Hepatocyte (in vitro differentiated cells): ENCODE measurements at regions not wholly inside any gene's neighbourhood (a gene's known extent, or its start where the extent isn't known, plus 50 kb on each side); places are given as distances from the start of the nearest gene placed in this dataset.

Experiments
- DNase-seq: peaks from one replicate; pipeline ENCODE4 v3.0.0-alpha.2; 2016; ENCODE audit warnings: low spot score
- H2AFZ ChIP-seq: fragments of 200-600 bp; sonication (generic); 2 replicates; pipeline ENCODE4 v1.6.0; 2016; ENCODE audit warnings: antibody characterized with exemption, mild to moderate bottlenecking
- H3K27ac ChIP-seq: fragments of 200-600 bp; sonication (generic); 2 replicates; pipeline ENCODE4 v1.5.1; 2016; ENCODE audit warnings: mild to moderate bottlenecking
- H3K27me3 ChIP-seq: fragments of 200-600 bp; sonication (generic); 2 replicates; pipeline ENCODE4 v1.6.1; 2016
- H3K36me3 ChIP-seq: fragments of 200-600 bp; sonication (generic); replicated peaks from 2 replicates; pipeline ENCODE4 v1.5.1; 2016; ENCODE audit warnings: low read depth; ENCODE audit not compliant: insufficient read depth
- H3K4me1 ChIP-seq: fragments of 200-600 bp; sonication (generic); 2 replicates; pipeline ENCODE4 v1.5.1; 2016; ENCODE audit warnings: mild to moderate bottlenecking, moderate library complexity; ENCODE audit not compliant: insufficient read depth
- H3K4me2 ChIP-seq: fragments of 200-600 bp; sonication (generic); 2 replicates; pipeline ENCODE4 v1.6.0; 2016
- H3K4me3 ChIP-seq: fragments of 200-600 bp; sonication (generic); 2 replicates; pipeline ENCODE4 v1.5.1; 2016; ENCODE audit warnings: mild to moderate bottlenecking
- H3K79me2 ChIP-seq: fragments of 200-600 bp; sonication (generic); 2 replicates; pipeline ENCODE4 v1.6.0; 2017; ENCODE audit warnings: mild to moderate bottlenecking
- H3K9me2 ChIP-seq: fragments of 200-600 bp; sonication (generic); replicated peaks from 2 replicates; pipeline ENCODE4 v1.6.0; 2017; ENCODE audit warnings: mild to moderate bottlenecking; ENCODE audit not compliant: insufficient read depth
- H3K9me3 ChIP-seq: fragments of 200-600 bp; sonication (generic); 2 replicates; pipeline ENCODE4 v1.5.1; 2016; ENCODE audit warnings: low read depth, mild to moderate bottlenecking
- H4K20me1 ChIP-seq: fragments of 200-600 bp; sonication (generic); 2 replicates; pipeline ENCODE4 v1.6.0; 2016; ENCODE audit warnings: mild to moderate bottlenecking; ENCODE audit not compliant: insufficient read depth, poor library complexity, severe bottlenecking
- EZH2 ChIP-seq: fragments of 200-600 bp; sonication (generic); IDR thresholded peaks from 2 replicates; pipeline ENCODE4 v1.6.1; 2016; ENCODE audit warnings: antibody characterized with exemption, mild to moderate bottlenecking, borderline replicate concordance
- EZH2phosphoT487 ChIP-seq: fragments of 200-600 bp; sonication (generic); IDR thresholded peaks from one replicate; pipeline ENCODE4 v1.6.1; 2018; ENCODE audit warnings: antibody characterized with exemption, mild to moderate bottlenecking, low read depth, moderate library complexity; ENCODE audit not compliant: unreplicated experiment, severe bottlenecking
- WGBS: methylation state at CpG from one replicate; pipeline ENCODE4 v1.1.6; 2016; ENCODE audit warnings: low lambda C conversion rate; ENCODE audit errors: missing lambda C conversion rate; 5-methylcytosine and 5-hydroxymethylcytosine counted together
- TF ChIP-seq, protein P1 (sequence below): fragments of 200-600 bp; sonication (generic); IDR thresholded peaks from 2 replicates; pipeline ENCODE4 v1.5.1; 2016; ENCODE audit warnings: antibody characterized with exemption, mild to moderate bottlenecking; ENCODE audit not compliant: poor library complexity

DNA sequence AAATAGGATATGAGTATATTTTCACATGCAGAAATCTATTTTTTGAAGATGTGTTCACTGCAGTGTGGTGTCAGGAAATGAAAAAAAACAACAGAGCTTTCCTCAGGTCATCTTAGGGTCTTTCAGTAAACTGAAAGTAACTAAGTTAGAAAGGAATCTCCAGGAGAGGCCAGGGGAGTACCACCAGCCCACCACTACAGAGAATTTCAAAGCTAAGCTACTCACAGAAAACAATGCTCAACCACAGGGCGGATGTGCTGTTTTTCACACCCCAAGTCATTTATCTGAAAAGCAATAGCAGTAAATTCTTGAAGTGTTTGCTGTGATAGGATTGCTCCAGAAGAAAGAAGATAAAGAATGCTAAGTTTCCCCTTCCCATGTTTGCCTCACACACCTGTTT is 79.0 kb downstream of the IFNG start:
- H3K4me3 ChIP-seq = no peak overlapping the region
- WGBS = 45% methylated on average over 1 of the region's 1 CpG
- no peaks in the 10 kb centered on the region for H3K9me3 ChIP-seq
- no peaks in the 10 kb centered on the region for H3K79me2 ChIP-seq
- H3K9me2 ChIP-seq = no peaks in the 10 kb centered on the region
- H4K20me1 ChIP-seq = no peaks in the 10 kb centered on the region
- H3K36me3 ChIP-seq = no peaks in the 10 kb centered on the region
- peaks cover 5% of the 10 kb centered on the region for H3K4me1 ChIP-seq
- H3K27me3 ChIP-seq = no peaks in the 10 kb centered on the region
- no peak overlapping the region for H3K4me2 ChIP-seq
- H3K27ac ChIP-seq = peak overlapping the region; percentile 24
- DNase-seq = no peak
- no peak overlapping the region for H2AFZ ChIP-seq
- TF ChIP-seq EZH2phosphoT487 = no peak
- no peak for TF ChIP-seq EZH2
- TF ChIP-seq, protein P1, sequence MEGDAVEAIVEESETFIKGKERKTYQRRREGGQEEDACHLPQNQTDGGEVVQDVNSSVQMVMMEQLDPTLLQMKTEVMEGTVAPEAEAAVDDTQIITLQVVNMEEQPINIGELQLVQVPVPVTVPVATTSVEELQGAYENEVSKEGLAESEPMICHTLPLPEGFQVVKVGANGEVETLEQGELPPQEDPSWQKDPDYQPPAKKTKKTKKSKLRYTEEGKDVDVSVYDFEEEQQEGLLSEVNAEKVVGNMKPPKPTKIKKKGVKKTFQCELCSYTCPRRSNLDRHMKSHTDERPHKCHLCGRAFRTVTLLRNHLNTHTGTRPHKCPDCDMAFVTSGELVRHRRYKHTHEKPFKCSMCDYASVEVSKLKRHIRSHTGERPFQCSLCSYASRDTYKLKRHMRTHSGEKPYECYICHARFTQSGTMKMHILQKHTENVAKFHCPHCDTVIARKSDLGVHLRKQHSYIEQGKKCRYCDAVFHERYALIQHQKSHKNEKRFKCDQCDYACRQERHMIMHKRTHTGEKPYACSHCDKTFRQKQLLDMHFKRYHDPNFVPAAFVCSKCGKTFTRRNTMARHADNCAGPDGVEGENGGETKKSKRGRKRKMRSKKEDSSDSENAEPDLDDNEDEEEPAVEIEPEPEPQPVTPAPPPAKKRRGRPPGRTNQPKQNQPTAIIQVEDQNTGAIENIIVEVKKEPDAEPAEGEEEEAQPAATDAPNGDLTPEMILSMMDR = no peak

GRCh38 chr12:68078737-68079136 is 80.8 kb downstream of the IFNG start:
- no peak overlapping the region for H2AFZ ChIP-seq
- H3K9me3 ChIP-seq = no peaks in the 10 kb centered on the region
- H3K27me3 ChIP-seq = no peaks in the 10 kb centered on the region
- TF ChIP-seq EZH2phosphoT487 = no peak
- TF ChIP-seq EZH2 = no peak
- TF ChIP-seq, protein P1 = no peak
- 82% methylated on average over 4 of the region's 4 CpGs for WGBS
- H3K36me3 ChIP-seq = no peaks in the 10 kb centered on the region
- H3K9me2 ChIP-seq = no peaks in the 10 kb centered on the region
- H3K4me3 ChIP-seq = no peak overlapping the region
- H3K4me1 ChIP-seq = peaks cover 5% of the 10 kb centered on the region
- no peak overlapping the region for H3K27ac ChIP-seq
- H3K4me2 ChIP-seq = no peak overlapping the region
- H4K20me1 ChIP-seq = no peaks in the 10 kb centered on the region
- DNase-seq = no peak
- H3K79me2 ChIP-seq = no peaks in the 10 kb centered on the region

DNA sequence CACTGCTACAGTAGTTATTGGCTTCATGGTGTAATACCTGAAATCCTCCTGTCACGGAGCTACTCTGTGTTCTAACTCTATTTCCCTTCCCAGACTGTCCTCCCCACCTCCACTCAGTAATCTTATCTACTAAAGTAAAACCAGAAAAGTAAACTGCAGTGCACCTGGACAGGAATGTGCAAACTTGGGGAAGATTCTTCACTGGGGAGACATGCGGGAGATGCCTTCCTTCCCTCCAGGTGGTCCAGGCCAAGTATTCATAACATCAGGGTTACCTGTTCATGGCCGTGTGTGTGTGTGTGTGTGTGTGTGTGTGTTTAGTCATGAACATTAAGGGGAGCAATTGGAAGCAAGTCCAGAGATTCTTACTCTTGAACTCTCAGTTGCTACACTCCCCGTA is 84.1 kb downstream of the IFNG start:
- 49% methylated on average over 4 of the region's 4 CpGs for WGBS
- TF ChIP-seq EZH2 = no peak
- Histone ChIP-seq H3K4me2 (peak overlapping the region; percentile 19), H4K20me1 (no peaks in the 10 kb centered on the region), H3K4me1 (peaks cover 3% of the 10 kb centered on the region), H2AFZ (no peak overlapping the region), H3K79me2 (no peaks in the 10 kb centered on the region), H3K36me3 (no peaks in the 10 kb centered on the region), H3K4me3 (no peak overlapping the region), H3K27me3 (no peaks in the 10 kb centered on the region), H3K27ac (no peak overlapping the region), H3K9me2 (no peaks in the 10 kb centered on the region), H3K9me3 (no peaks in the 10 kb centered on the region)
- DNase-seq = peak; percentile 44

DNA sequence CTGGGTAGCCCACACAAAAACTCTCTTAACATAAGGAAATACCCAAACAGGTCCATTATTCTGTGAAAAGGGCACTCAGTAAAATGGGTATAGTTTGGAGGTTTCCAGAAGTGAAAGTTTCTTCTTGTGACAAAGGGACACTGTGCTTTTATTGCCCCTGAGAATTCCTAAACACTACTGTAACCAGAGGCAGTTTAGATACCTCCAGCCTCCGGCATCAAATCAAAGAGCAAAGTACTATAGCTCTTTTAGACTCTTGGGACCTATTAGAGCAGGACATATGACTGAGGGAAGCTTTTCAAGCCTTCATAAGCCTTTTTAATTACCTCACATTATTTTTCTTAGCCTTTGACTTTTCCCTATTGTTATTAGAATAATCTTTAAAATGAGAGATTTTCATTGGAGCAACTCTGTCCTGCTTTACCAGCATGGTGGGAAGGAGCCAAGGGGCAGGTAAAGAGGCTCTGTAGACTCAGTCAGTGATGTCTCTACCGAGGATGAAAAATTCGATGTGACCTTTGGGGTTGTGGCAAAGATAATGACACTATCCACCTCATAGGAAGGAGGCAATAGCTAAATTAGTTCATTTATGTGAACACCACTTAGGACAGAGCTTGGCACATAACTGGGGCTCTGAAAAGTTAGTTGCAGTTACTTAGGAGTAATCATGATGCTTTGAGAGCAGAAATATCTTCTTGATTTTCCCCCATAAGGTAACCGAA is 85.1 kb downstream of the IFNG start:
- TF ChIP-seq, protein P1 = no peak
- TF ChIP-seq EZH2phosphoT487 = no peak
- no peaks in the 10 kb centered on the region for H3K9me3 ChIP-seq
- 65% methylated on average over 4 of the region's 4 CpGs for WGBS
- no peaks in the 10 kb centered on the region for H3K9me2 ChIP-seq
- DNase-seq = no peak
- no peaks in the 10 kb centered on the region for H3K4me1 ChIP-seq
- no peak overlapping the region for H3K27ac ChIP-seq
- no peaks in the 10 kb centered on the region for H4K20me1 ChIP-seq
- H3K79me2 ChIP-seq = no peaks in the 10 kb centered on the region
- H2AFZ ChIP-seq = no peak overlapping the region
- peak overlapping the region; percentile 19 for H3K4me2 ChIP-seq
- H3K27me3 ChIP-seq = no peaks in the 10 kb centered on the region
- no peak overlapping the region for H3K4me3 ChIP-seq
- H3K36me3 ChIP-seq = no peaks in the 10 kb centered on the region
